Type B pancreatic cell (in vitro differentiated cells): ENCODE measurements at regions not wholly inside any gene's neighbourhood (a gene's known extent, or its start where the extent isn't known, plus 50 kb on each side); places are given as distances from the start of the nearest gene placed in this dataset.

Source experiments
- DNase-seq: peaks from one replicate; pipeline ENCODE4 v3.0.0; 2021; ENCODE audit warnings: mixed read lengths; ENCODE audit not compliant: unreplicated experiment; ENCODE audit errors: extremely low spot score
- H3K27ac Mint-ChIP-seq: 2 replicates; pipeline ENCODE4 v1.8.0; 2021; ENCODE audit warnings: mild to moderate bottlenecking, mixed read lengths
- H3K27me3 Mint-ChIP-seq: 2 replicates; pipeline ENCODE4 v1.8.0; 2021; ENCODE audit warnings: mixed read lengths
- H3K36me3 Mint-ChIP-seq: 2 replicates; pipeline ENCODE4 v1.8.0; 2021; ENCODE audit warnings: mixed read lengths
- H3K4me1 Mint-ChIP-seq: one replicate; pipeline ENCODE4 v1.8.0; 2021; ENCODE audit warnings: mixed read lengths; ENCODE audit not compliant: unreplicated experiment
- H3K4me3 Mint-ChIP-seq: 2 replicates; pipeline ENCODE4 v1.8.0; 2021; ENCODE audit warnings: mild to moderate bottlenecking, mixed read lengths
- H3K9me3 Mint-ChIP-seq: 2 replicates; pipeline ENCODE4 v1.8.0; 2021; ENCODE audit warnings: mixed read lengths
- CTCF ChIP-seq: fragments of 200-600 bp; sonication (generic); conservative IDR thresholded peaks from 2 replicates; pipeline ENCODE4 v1.5.0; 2021; ENCODE audit warnings: antibody characterized with exemption, mild to moderate bottlenecking

- H3K4me1 Mint-ChIP-seq: no peaks in the 10 kb centered on the region
- H3K9me3 Mint-ChIP-seq: peaks cover 4% of the 10 kb centered on the region
- no peak for TF ChIP-seq CTCF
- peaks cover 2% of the 10 kb centered on the region for H3K27me3 Mint-ChIP-seq
- no peak overlapping the region for H3K27ac Mint-ChIP-seq
- DNase-seq: no peak
- H3K36me3 Mint-ChIP-seq: no peaks in the 10 kb centered on the region
- no peak overlapping the region for H3K4me3 Mint-ChIP-seq
These were observed 649.3 kb downstream of the RPS29 start for GRCh38 chr14:48936849-48937248.

DNA sequence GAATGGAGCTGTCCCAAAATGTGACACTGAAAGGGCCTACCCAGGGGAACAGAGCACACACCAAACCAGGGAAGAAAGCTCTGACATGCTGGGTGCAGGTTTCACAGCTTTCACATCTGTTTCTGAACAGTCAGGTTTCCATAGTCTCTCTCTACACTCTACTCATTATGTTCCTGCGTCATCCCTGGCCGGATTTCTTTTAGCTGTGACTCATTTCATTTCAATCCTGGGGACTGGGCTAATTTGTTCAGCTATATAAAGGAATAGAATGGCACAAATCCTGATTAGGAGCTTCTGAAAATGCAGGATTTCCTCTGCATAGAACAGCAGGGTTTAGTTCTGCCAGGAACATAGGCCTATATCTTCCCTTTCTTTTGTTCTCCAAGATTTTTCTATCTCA is 649.8 kb downstream of the RPS29 start:
- Mint-ChIP-seq H3K4me3 (no peak overlapping the region), H3K27ac (no peak overlapping the region), H3K27me3 (peaks cover 2% of the 10 kb centered on the region), H3K4me1 (no peaks in the 10 kb centered on the region), H3K36me3 (no peaks in the 10 kb centered on the region), H3K9me3 (peaks cover 4% of the 10 kb centered on the region)
- DNase-seq: no peak
- no peak for TF ChIP-seq CTCF

DNA sequence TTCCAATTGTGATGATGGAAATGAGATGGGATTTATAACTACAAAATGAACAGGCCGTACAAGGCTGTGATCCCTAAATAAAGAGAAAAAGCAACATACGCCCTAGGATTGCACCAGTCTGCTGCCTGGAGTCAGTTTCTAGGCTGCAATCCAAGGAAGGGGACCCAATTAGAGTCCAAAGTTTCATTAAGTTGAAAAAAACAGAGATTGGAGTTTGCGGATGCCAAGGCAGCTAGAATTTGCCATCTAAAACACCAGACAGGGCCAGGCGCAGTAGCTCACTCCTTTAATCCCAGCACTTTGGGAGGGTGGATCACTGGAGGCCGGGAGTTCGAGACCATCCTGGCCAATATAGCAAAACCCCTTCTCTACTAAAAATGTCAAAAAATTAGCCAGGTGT is 661.0 kb downstream of the RPS29 start:
- H3K9me3 Mint-ChIP-seq: no peaks in the 10 kb centered on the region
- no peak for DNase-seq
- H3K4me3 Mint-ChIP-seq: no peak overlapping the region
- H3K27ac Mint-ChIP-seq: no peak overlapping the region
- H3K27me3 Mint-ChIP-seq: no peaks in the 10 kb centered on the region
- TF ChIP-seq CTCF: no peak
- H3K4me1 Mint-ChIP-seq: no peaks in the 10 kb centered on the region
- no peaks in the 10 kb centered on the region for H3K36me3 Mint-ChIP-seq

DNA sequence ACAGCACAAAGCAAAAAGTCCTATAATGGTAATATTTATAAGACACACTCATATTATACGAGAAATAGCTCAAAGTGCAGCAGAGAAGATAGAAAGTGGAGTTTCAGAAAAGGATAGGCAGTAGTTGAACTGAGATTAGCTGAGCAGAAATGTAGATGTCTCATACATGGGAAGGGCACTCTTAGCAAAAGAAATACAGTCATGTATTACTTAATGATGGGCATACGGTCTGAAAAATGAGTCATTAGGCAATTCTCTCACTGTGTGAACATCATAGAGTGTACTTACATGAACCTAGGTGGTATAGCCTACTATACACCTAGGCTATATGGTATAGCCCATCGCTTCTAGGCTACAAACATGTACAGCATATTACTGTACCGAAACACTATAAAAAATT is 671.3 kb downstream of the RPS29 start:
- Mint-ChIP-seq H3K27ac (no peak overlapping the region), H3K4me1 (no peaks in the 10 kb centered on the region)

DNA sequence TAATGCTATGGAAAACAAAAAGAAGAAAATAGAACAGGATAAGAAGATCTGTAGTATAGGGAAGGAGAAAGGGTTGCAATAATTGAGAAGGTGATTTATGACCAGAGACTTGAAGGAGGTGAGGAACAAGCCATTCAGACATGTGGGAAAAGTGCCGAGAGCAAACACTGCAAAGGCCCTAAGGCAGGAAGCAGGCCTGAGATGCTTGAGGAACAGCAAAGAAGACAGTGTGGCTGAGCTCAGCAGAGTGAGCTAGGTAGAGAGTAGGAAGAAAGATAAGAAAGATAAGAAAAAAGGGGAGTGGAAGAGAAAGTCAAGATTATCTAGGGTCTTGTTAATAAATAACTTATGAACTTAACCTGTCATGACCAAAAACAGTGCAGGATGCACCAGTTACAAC is 671.8 kb downstream of the RPS29 start:
- no peak for TF ChIP-seq CTCF
- Mint-ChIP-seq H3K27me3 (no peaks in the 10 kb centered on the region), H3K36me3 (no peaks in the 10 kb centered on the region), H3K4me1 (no peaks in the 10 kb centered on the region), H3K27ac (no peak overlapping the region), H3K9me3 (no peaks in the 10 kb centered on the region), H3K4me3 (no peak overlapping the region)
- no peak for DNase-seq

More for the DNA sequence above, 671.3 kb downstream of the RPS29 start:
- Mint-ChIP-seq H3K27me3 (no peaks in the 10 kb centered on the region), H3K4me3 (no peak overlapping the region), H3K36me3 (no peaks in the 10 kb centered on the region), H3K9me3 (no peaks in the 10 kb centered on the region)
- no peak for DNase-seq
- no peak for TF ChIP-seq CTCF

- Mint-ChIP-seq H3K36me3 (no peaks in the 10 kb centered on the region), H3K4me3 (no peak overlapping the region), H3K4me1 (no peaks in the 10 kb centered on the region), H3K9me3 (no peaks in the 10 kb centered on the region), H3K27ac (no peak overlapping the region), H3K27me3 (no peaks in the 10 kb centered on the region)
- no peak for TF ChIP-seq CTCF
- no peak for DNase-seq
These were observed 685.6 kb downstream of the RPS29 start for GRCh38 chr14:48900565-48900964.
